Stimulated activated CD4-positive, alpha-beta T cell treated with anti-CD3 and anti-CD28 coated beads, TNF-alpha, amount 100 ng/mL, for 4 hours (primary cell): ENCODE measurements at regions not wholly inside any gene's neighbourhood (a gene's known extent, or its start where the extent isn't known, plus 50 kb on each side); places are given as distances from the start of the nearest gene placed in this dataset.

Source experiments
- DNase-seq, 3 experiments: peaks; one replicate each; pipeline ENCODE4 v3.0.0-alpha.2; 2020; ENCODE audit warnings: low read depth in 3 of 3

- no peak for DNase-seq
Observed at GRCh38 chr5:71996789-71997188, 110.5 kb upstream of the MAP1B start.

GRCh38 chr5:71998746-71999145, 108.5 kb upstream of the MAP1B start:
- no peak for DNase-seq

GRCh38 chr5:72000707-72001106, 106.6 kb upstream of the MAP1B start:
- DNase-seq, result no peak

GRCh38 chr5:72005671-72006070, 101.6 kb upstream of the MAP1B start:
- no peak for DNase-seq

- no peak for DNase-seq
Observed at GRCh38 chr5:72006361-72006760, 100.9 kb upstream of the MAP1B start.

GRCh38 chr5:72007336-72008111, 99.8 kb upstream of the MAP1B start:
- no peak for DNase-seq

GRCh38 chr5:72009280-72009679, 98.0 kb upstream of the MAP1B start:
- DNase-seq, result no peak

- no peak for DNase-seq
Observed at GRCh38 chr5:72010430-72010829, 96.8 kb upstream of the MAP1B start.

GRCh38 chr5:72012906-72013305, 94.4 kb upstream of the MAP1B start:
- DNase-seq, result no peak

GRCh38 chr5:72013766-72014624, 93.3 kb upstream of the MAP1B start:
- no peak for DNase-seq

GRCh38 chr5:72015103-72015548, 92.1 kb upstream of the MAP1B start:
- no peak for DNase-seq

GRCh38 chr5:72018143-72018803, 89.0 kb upstream of the MAP1B start:
- peak; percentile 23 to 40 (median 27) for DNase-seq

GRCh38 chr5:72020161-72020983, 86.9 kb upstream of the MAP1B start:
- no peak for DNase-seq

GRCh38 chr5:72021651-72022357, 85.5 kb upstream of the MAP1B start:
- DNase-seq, result no peak

- DNase-seq, result no peak
Observed at GRCh38 chr5:72028382-72028781, 78.9 kb upstream of the MAP1B start.

- no peak for DNase-seq
Observed at GRCh38 chr5:72030237-72030636, 77.0 kb upstream of the MAP1B start.

- no peak for DNase-seq
Observed at GRCh38 chr5:72032788-72033187, 74.5 kb upstream of the MAP1B start.

GRCh38 chr5:72034770-72035169, 72.5 kb upstream of the MAP1B start:
- no peak for DNase-seq

GRCh38 chr5:72035831-72036230, 71.4 kb upstream of the MAP1B start:
- DNase-seq, result no peak

GRCh38 chr5:72036951-72037350, 70.3 kb upstream of the MAP1B start:
- DNase-seq, result no peak

- no peak for DNase-seq
Observed at GRCh38 chr5:72040513-72040912, 66.8 kb upstream of the MAP1B start.
